ENCODE measurements at regions not wholly inside any gene's neighbourhood (a gene's known extent, or its start where the extent isn't known, plus 50 kb on each side); places are given as distances from the start of the nearest gene placed in this dataset.

GRCh38 chr3:14283092-14283812, 104.6 kb downstream of the LSM3 start:
- Histone ChIP-seq H4K8ac (ENCODE audit: extremely low read depth, insufficient read depth, low read length) (no peak overlapping the region; the same call in 1 of the 2 replicates), H3K4me2 (ENCODE audit: insufficient read depth in 1 of 2, low read depth in 2 of 2, low read length in 2 of 2) (no peak overlapping the region), H3K9me3 (ENCODE audit: insufficient read depth in 2 of 2, low read depth in 1 of 2, low read length in 1 of 2) (no peaks in the 10 kb centered on the region), H4K91ac (replicated peaks; ENCODE audit: insufficient read length, low read length) (peak overlapping the region; percentile 38), H2BK15ac (ENCODE audit: low read length) (no peak overlapping the region), H3K27ac (ENCODE audit: low read depth, low read length) (no peak overlapping the region), H3K23ac (ENCODE audit: insufficient read length) (no peak overlapping the region), H3K4me3 (ENCODE audit: extremely low read depth in 1 of 4, insufficient read depth in 2 of 4, low read depth in 3 of 4, low read length in 4 of 4) (no peak overlapping the region), H3K79me2 (ENCODE audit: control insufficient read depth in 1 of 2, insufficient read depth in 2 of 2, low read length in 2 of 2) (no peaks in the 10 kb centered on the region), H2AK5ac (ENCODE audit: low read depth, low read length) (no peak overlapping the region), H3K27me3 (replicated peaks in 1 of 4; ENCODE audit: control insufficient read depth in 3 of 4, extremely low read depth in 1 of 4, insufficient read depth in 3 of 4, low read length in 3 of 4) (no peaks in the 10 kb centered on the region; a peak in 1 of 7 replicates), H2BK120ac (replicated peaks; ENCODE audit: low read depth, low read length) (no peak overlapping the region), H3K79me1 (ENCODE audit: low read depth, low read length) (no peaks in the 10 kb centered on the region), H3K36me3 (ENCODE audit: control insufficient read depth in 2 of 4, insufficient read depth in 4 of 4, low read length in 3 of 4) (no peaks in the 10 kb centered on the region), H4K5ac (ENCODE audit: insufficient read length, low read depth, low read length) (no peak overlapping the region), H2BK12ac (ENCODE audit: low read depth, low read length) (peak overlapping the region; percentile 75; the same call in 1 of the 2 replicates), H3K14ac (ENCODE audit: insufficient read length) (no peak overlapping the region), H3K23me2 (ENCODE audit: low read depth, low read length) (no peaks in the 10 kb centered on the region), H4K20me1 (replicated peaks in 1 of 2; ENCODE audit: control insufficient read depth in 1 of 2, insufficient read depth in 2 of 2, low read length in 2 of 2) (no peaks in the 10 kb centered on the region), H3K18ac (ENCODE audit: extremely low read depth, low read length) (no peak overlapping the region), H3K4ac (replicated peaks; ENCODE audit: insufficient read length, low read depth, low read length) (no peak overlapping the region), H2AFZ (ENCODE audit: low read length) (no peak overlapping the region), H2BK5ac (ENCODE audit: low read depth, low read length) (no peak overlapping the region), H3K56ac (replicated peaks; ENCODE audit: insufficient read length, low read depth, low read length) (no peak overlapping the region), H3K9ac (replicated peaks in 1 of 4; ENCODE audit: extremely low read depth in 1 of 4, low read depth in 3 of 4, low read length in 3 of 4) (no peak overlapping the region), H3K4me1 (replicated peaks in 1 of 4; ENCODE audit: control insufficient read depth in 3 of 4, insufficient read depth in 4 of 4, low read length in 3 of 4) (peaks cover 12 to 29% (median 25%) of the 10 kb centered on the region in 4 experiments), H2BK20ac (ENCODE audit: low read length) (peak overlapping the region; percentile 68; the same call in 1 of the 2 replicates)
- DNase-seq (ENCODE audit: low read depth in 1 of 2, low spot score in 2 of 2) (no peak), FAIRE-seq (no peak)
- CTCF ChIA-PET (ENCODE audit: partially characterized antibody): interaction anchor here (0.9 to 1.4 kb wide), 5 partner anchors 8 to 122 kb away, joined by 3 read pairs; no protein-coding TSS in a partner anchor
- POLR2A ChIA-PET (ENCODE audit: partially characterized antibody): interaction anchor here (1.0 to 3.7 kb wide), 3 partner anchors 9 to 122 kb away, joined by 3 to 11 read pairs (median 3); no protein-coding TSS in a partner anchor
- WGBS, 2 experiments (ENCODE audit: extremely low coverage in 1 of 2, insufficient coverage in 1 of 2, insufficient read length in 1 of 2, insufficient replicate concordance in 2 of 2, low coverage in 1 of 2, low lambda C conversion rate in 2 of 2, missing lambda C conversion rate in 1 of 2): 89% methylated on average over 7 of the region's 7 CpGs; no CpG with 5 or more reads in 1 of the 2 experiments
- no peak for TF ChIP-seq NRF1 (IDR thresholded peaks at IDR 0.05; ENCODE audit: low read depth, low read length)
- no peak for TF ChIP-seq HDAC2 (IDR thresholded peaks at IDR 0.05; ENCODE audit: borderline replicate concordance in 1 of 2, low read depth in 2 of 2, low read length in 2 of 2)
- no peak for TF ChIP-seq JUND (IDR thresholded peaks at IDR 0.05; ENCODE audit: low read length)
- TF ChIP-seq SIN3A (conservative IDR thresholded peaks at IDR 0.05 in 1 of 2, IDR thresholded peaks at IDR 0.05 in 1 of 2; ENCODE audit: low read depth in 1 of 2, low read length in 2 of 2): no peak
- no peak for TF ChIP-seq SP2 (IDR thresholded peaks at IDR 0.05; ENCODE audit: low read length)
- TF ChIP-seq RBBP5 (IDR thresholded peaks at IDR 0.05; ENCODE audit: borderline replicate concordance, low read depth, low read length): no peak
- no peak for TF ChIP-seq MAX (IDR thresholded peaks at IDR 0.05)
- TF ChIP-seq ZNF274 (IDR thresholded peaks at IDR 0.05; ENCODE audit: borderline replicate concordance, extremely low read depth, low read length): no peak
- TF ChIP-seq, protein P1, sequence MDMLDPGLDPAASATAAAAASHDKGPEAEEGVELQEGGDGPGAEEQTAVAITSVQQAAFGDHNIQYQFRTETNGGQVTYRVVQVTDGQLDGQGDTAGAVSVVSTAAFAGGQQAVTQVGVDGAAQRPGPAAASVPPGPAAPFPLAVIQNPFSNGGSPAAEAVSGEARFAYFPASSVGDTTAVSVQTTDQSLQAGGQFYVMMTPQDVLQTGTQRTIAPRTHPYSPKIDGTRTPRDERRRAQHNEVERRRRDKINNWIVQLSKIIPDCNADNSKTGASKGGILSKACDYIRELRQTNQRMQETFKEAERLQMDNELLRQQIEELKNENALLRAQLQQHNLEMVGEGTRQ (IDR thresholded peaks at IDR 0.05; ENCODE audit: low read length): no peak
- no peak for TF ChIP-seq TCF12 (IDR thresholded peaks at IDR 0.05; ENCODE audit: low read depth, low read length)
- TF ChIP-seq CEBPB (IDR thresholded peaks at IDR 0.05; ENCODE audit: low read depth, low read length): no peak

Data from H1 (cell line).